Caco-2 (cell line): ENCODE measurements at regions not wholly inside any gene's neighbourhood (a gene's known extent, or its start where the extent isn't known, plus 50 kb on each side); places are given as distances from the start of the nearest gene placed in this dataset.

Experiments
- BruUV-seq: library from RNA; stranded (reverse); fragments of 400-500 nt; replicated peaks from 2 replicates; lab custom pipeline; 2021; lab: Mats Ljungman, UMichigan
- CTCF ChIA-PET: fragments of 300-600 bp; sonication (Branson Sonifier 250); formaldehyde crosslinking; loops from one replicate; lab custom pipeline; 2022; ENCODE audit warnings: antibody characterized with exemption; lab: Charles Lee
- POLR2A ChIA-PET: fragments of 300-600 bp; sonication (Branson Sonifier 250); formaldehyde crosslinking; loops from one replicate; lab custom pipeline; 2022; ENCODE audit warnings: antibody characterized with exemption; lab: Charles Lee
- DNase-seq, 2 experiments: peaks; one replicate each; pipeline versions ENCODE4 v3.0.0 to v3.0.0-alpha.2; 2020 to 2022
- H3K27me3 ChIP-seq: replicated peaks from 2 replicates; pipeline ENCODE4 v1.6.0; 2011; ENCODE audit warnings: low read length; ENCODE audit not compliant: control insufficient read depth, insufficient read depth
- H3K36me3 ChIP-seq: 2 replicates; pipeline ENCODE4 v1.5.1; 2011; ENCODE audit warnings: low read length; ENCODE audit not compliant: control insufficient read depth, insufficient read depth
- H3K4me1 ChIP-seq: fragments of 250-450 bp; sonication (Bioruptor Pico); 2 replicates; pipeline ENCODE4 v1.5.1; 2020; ENCODE audit warnings: mild to moderate bottlenecking
- H3K4me3 ChIP-seq: 2 replicates; pipeline ENCODE4 v1.5.1; 2011; ENCODE audit warnings: low read depth, mild to moderate bottlenecking, control low read depth, low read length
- H3K9me3 ChIP-seq: fragments of 250-450 bp; sonication (Bioruptor Pico); 2 replicates; pipeline ENCODE4 v1.5.1; 2020; ENCODE audit warnings: mild to moderate bottlenecking, moderate library complexity
- H3K27ac Mint-ChIP-seq: one replicate; pipeline ENCODE4 v1.8.0; 2022; ENCODE audit warnings: mixed read lengths; ENCODE audit not compliant: unreplicated experiment
- H3K27me3 Mint-ChIP-seq: one replicate; pipeline ENCODE4 v1.8.0; 2022; ENCODE audit warnings: mixed read lengths; ENCODE audit not compliant: insufficient read depth, unreplicated experiment
- H3K36me3 Mint-ChIP-seq: one replicate; pipeline ENCODE4 v1.8.0; 2022; ENCODE audit warnings: mild to moderate bottlenecking, mixed read lengths; ENCODE audit not compliant: insufficient read depth, unreplicated experiment
- H3K4me1 Mint-ChIP-seq: one replicate; pipeline ENCODE4 v1.8.0; 2022; ENCODE audit warnings: low read depth, mixed read lengths; ENCODE audit not compliant: unreplicated experiment
- H3K4me3 Mint-ChIP-seq: one replicate; pipeline ENCODE4 v1.8.0; 2022; ENCODE audit warnings: mild to moderate bottlenecking, moderate library complexity, mixed read lengths; ENCODE audit not compliant: unreplicated experiment
- H3K9me3 Mint-ChIP-seq: one replicate; pipeline ENCODE4 v1.8.0; 2022; ENCODE audit warnings: mixed read lengths; ENCODE audit not compliant: unreplicated experiment
- CTCF ChIP-seq, 2 experiments: fragments of 200-600 bp in 1 of 2; IDR thresholded peaks; 1 replicate in 1 of 2; 2 replicates in 1 of 2; pipeline versions ENCODE4 v1.5.1 to v1.8.0; 2011 to 2022; ENCODE audit warnings: antibody characterized with exemption in 1 of 2, control low read depth in 1 of 2, inconsistent platforms in 1 of 2, low read depth in 1 of 2, low read length in 1 of 2, mild to moderate bottlenecking in 1 of 2, moderate library complexity in 1 of 2; ENCODE audit not compliant: insufficient read depth in 1 of 2, severe bottlenecking in 1 of 2, unreplicated experiment in 1 of 2
- intact Hi-C: fragments of 100-400 bp; cut with micrococcal nuclease; formaldehyde crosslinking; loops from one replicate; pipeline ENCODE4 v1.10.0; 2022; ENCODE audit not compliant: unreplicated experiment

- Histone ChIP-seq H3K4me1 (no peaks in the 10 kb centered on the region), H3K9me3 (no peaks in the 10 kb centered on the region), H3K4me3 (no peak overlapping the region), H3K36me3 (no peaks in the 10 kb centered on the region), H3K27me3 (no peaks in the 10 kb centered on the region)
- no peak overlapping the region for H3K4me3 Mint-ChIP-seq
- H3K36me3 Mint-ChIP-seq, result no peaks in the 10 kb centered on the region
- no peak overlapping the region for H3K27ac Mint-ChIP-seq
- H3K27me3 Mint-ChIP-seq, result peaks cover 6% of the 10 kb centered on the region
- intact Hi-C loops, result no loop called here
- no peak for TF ChIP-seq CTCF (IDR thresholded peaks at IDR 0.05; ENCODE audit: insufficient read depth in 1 of 2, low read depth in 1 of 2, low read length in 1 of 2, severe bottlenecking in 1 of 2, unreplicated experiment in 1 of 2)
- ChIA-PET POLR2A (no interaction called here), CTCF (no interaction called here)
- H3K4me1 Mint-ChIP-seq, result peaks cover 11% of the 10 kb centered on the region
- no peak for DNase-seq
- no peaks in the 10 kb centered on the region for H3K9me3 Mint-ChIP-seq
- no TSS peak for BruUV-seq
Observed at GRCh38 chr2:145303536-145303935, 783.6 kb upstream of the ZEB2 start.

GRCh38 chr2:145302886-145303285 is 783.0 kb upstream of the ZEB2 start:
- no TSS peak for BruUV-seq
- peaks cover 8% of the 10 kb centered on the region for H3K27me3 Mint-ChIP-seq
- intact Hi-C loops, result no loop called here
- H3K27me3 ChIP-seq, result no peaks in the 10 kb centered on the region
- no peaks in the 10 kb centered on the region for H3K36me3 Mint-ChIP-seq
- no peaks in the 10 kb centered on the region for H3K9me3 Mint-ChIP-seq
- no peak overlapping the region for H3K4me3 ChIP-seq
- H3K27ac Mint-ChIP-seq, result no peak overlapping the region
- H3K9me3 ChIP-seq, result no peaks in the 10 kb centered on the region
- TF ChIP-seq CTCF (IDR thresholded peaks at IDR 0.05; ENCODE audit: insufficient read depth in 1 of 2, low read depth in 1 of 2, low read length in 1 of 2, severe bottlenecking in 1 of 2, unreplicated experiment in 1 of 2), result no peak
- CTCF ChIA-PET, result no interaction called here
- H3K36me3 ChIP-seq, result no peaks in the 10 kb centered on the region
- no peaks in the 10 kb centered on the region for H3K4me1 ChIP-seq
- no peak for DNase-seq
- peaks cover 11% of the 10 kb centered on the region for H3K4me1 Mint-ChIP-seq
- H3K4me3 Mint-ChIP-seq, result no peak overlapping the region
- POLR2A ChIA-PET, result no interaction called here

- BruUV-seq, result no TSS peak
- Mint-ChIP-seq H3K27me3 (peaks cover 8% of the 10 kb centered on the region), H3K9me3 (no peaks in the 10 kb centered on the region), H3K27ac (no peak overlapping the region), H3K36me3 (no peaks in the 10 kb centered on the region), H3K4me3 (no peak overlapping the region), H3K4me1 (peaks cover 11% of the 10 kb centered on the region)
- ChIA-PET POLR2A (no interaction called here), CTCF (no interaction called here)
- H3K27me3 ChIP-seq, result no peaks in the 10 kb centered on the region
- H3K9me3 ChIP-seq, result no peaks in the 10 kb centered on the region
- intact Hi-C loops, result no loop called here
- H3K4me3 ChIP-seq, result no peak overlapping the region
- no peaks in the 10 kb centered on the region for H3K4me1 ChIP-seq
- no peak for TF ChIP-seq CTCF (IDR thresholded peaks at IDR 0.05; ENCODE audit: insufficient read depth in 1 of 2, low read depth in 1 of 2, low read length in 1 of 2, severe bottlenecking in 1 of 2, unreplicated experiment in 1 of 2)
- no peaks in the 10 kb centered on the region for H3K36me3 ChIP-seq
- DNase-seq, result no peak
Observed at GRCh38 chr2:145302451-145302850, 782.5 kb upstream of the ZEB2 start.
